Esophagus muscularis mucosa (tissue), 4 donors: ENCODE measurements at regions not wholly inside any gene's neighbourhood (a gene's known extent, or its start where the extent isn't known, plus 50 kb on each side); places are given as distances from the start of the nearest gene placed in this dataset.

Experiments
- DNase-seq: peaks from one replicate; pipeline ENCODE4 v3.0.0-alpha.2; 2017; ENCODE audit errors: extremely low spot score
- H3K27ac ChIP-seq, 4 donors: fragments of 200-600 bp; sonication (generic); replicated peaks in 1 of 4; 1 replicate in 3 of 4; 2 replicates in 1 of 4; pipeline ENCODE4 v1.5.1; 2016 to 2019; ENCODE audit warnings: mild to moderate bottlenecking in 1 of 4
- H3K27me3 ChIP-seq, 4 donors: fragments of 200-600 bp; sonication (generic); one replicate each; pipeline versions ENCODE4 v1.5.1 to v1.6.0; 2016 to 2019
- H3K36me3 ChIP-seq, 4 donors: fragments of 200-600 bp; sonication (generic); one replicate each; pipeline ENCODE4 v1.5.1; 2016 to 2019
- H3K4me1 ChIP-seq, 4 donors: fragments of 200-600 bp; sonication (generic); one replicate each; pipeline ENCODE4 v1.5.1; 2016 to 2019
- H3K4me3 ChIP-seq, 4 donors: fragments of 200-600 bp; sonication (generic); 1 replicate in 2 of 4; 2 replicates in 2 of 4; pipeline ENCODE4 v1.5.1; 2016 to 2019; ENCODE audit warnings: mild to moderate bottlenecking in 4 of 4, moderate library complexity in 1 of 4
- H3K9me3 ChIP-seq, 4 donors: fragments of 200-600 bp; sonication (generic); 1 replicate in 3 of 4; 2 replicates in 1 of 4; pipeline ENCODE4 v1.5.1; 2016 to 2019
- EP300 ChIP-seq: sonication (generic); formaldehyde crosslinking; IDR thresholded peaks from one replicate; pipeline ENCODE4 v1.6.1; 2017; ENCODE audit warnings: antibody characterized with exemption
- POLR2A ChIP-seq: fragments of 450-650 bp; IDR thresholded peaks from one replicate; pipeline ENCODE4 v1.6.1; 2017; ENCODE audit warnings: antibody characterized with exemption, moderate library complexity, mild to moderate bottlenecking, low read depth
- POLR2AphosphoS5 ChIP-seq, 2 donors: sonication (generic); formaldehyde crosslinking; IDR thresholded peaks; one replicate each; pipeline ENCODE4 v1.6.1; 2017; ENCODE audit warnings: antibody characterized with exemption in 2 of 2
- WGBS: methylation state at CpG from one replicate; pipeline ENCODE4 v1.1.5; 2018; 5-methylcytosine and 5-hydroxymethylcytosine counted together
- intact Hi-C: fragments of 100-400 bp; cut with DNase I; formaldehyde crosslinking; loops from one replicate; pipeline ENCODE4 v1.15.1; 2023
- TF ChIP-seq, protein P1 (sequence below), 3 experiments: fragments of 200-600 bp in 2 of 3; fragments of 450-650 bp in 1 of 3; sonication (generic) in 2 of 3; IDR thresholded peaks; one replicate each; pipeline ENCODE4 v1.5.1; 2017 to 2019; ENCODE audit warnings: antibody characterized with exemption in 3 of 3, mild to moderate bottlenecking in 2 of 3, moderate library complexity in 1 of 3

DNA sequence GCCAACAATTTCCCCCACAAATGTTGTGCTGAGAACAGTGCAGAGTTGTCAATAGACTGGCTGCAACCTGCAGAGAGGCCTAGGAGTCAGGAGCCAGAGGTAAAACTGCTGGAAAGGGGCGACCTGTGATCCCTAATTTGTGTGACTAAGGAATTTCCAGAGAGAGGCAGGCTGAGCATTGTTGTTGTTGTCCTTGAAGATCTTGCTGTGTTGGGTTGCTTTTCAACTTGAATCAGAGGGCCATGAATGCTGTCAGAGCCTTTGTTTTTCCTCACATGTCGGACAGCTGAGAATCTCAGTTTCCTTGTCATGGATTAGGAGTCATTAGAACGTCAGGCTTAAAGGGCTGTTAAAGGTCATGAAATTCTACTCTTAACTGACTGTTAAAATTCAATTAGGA is 134.6 kb upstream of the ASTN2 start:
- WGBS, result 25% methylated on average over 3 of the region's 3 CpGs
- intact Hi-C loops, result no loop called here

DNA sequence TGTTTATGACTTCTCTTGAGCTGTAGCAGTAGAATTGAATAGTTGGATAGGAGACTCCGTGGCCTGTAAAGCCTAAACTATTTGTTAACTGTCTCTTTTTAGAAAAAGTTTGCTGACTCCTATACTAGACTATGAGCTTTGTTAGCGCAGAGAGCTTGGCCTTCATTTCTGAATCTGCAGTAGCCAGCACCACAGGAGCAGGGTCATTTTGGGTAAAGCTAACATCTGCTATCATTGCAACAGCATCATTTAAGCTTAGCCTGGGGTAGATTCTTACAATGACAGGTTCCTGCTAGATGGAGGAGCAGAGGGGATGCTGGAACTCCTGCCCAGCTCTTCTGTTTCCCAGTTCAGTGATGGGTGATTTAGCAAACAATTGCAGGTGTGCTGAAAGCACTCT is 133.7 kb upstream of the ASTN2 start:
- intact Hi-C loops, result no loop called here
- Histone ChIP-seq H3K36me3 (no peaks in the 10 kb centered on the region), H3K4me3 (no peak overlapping the region), H3K4me1 (no peaks in the 10 kb centered on the region), H3K27ac (no peak overlapping the region), H3K27me3 (peaks cover 0 to 13% (median 0%) of the 10 kb centered on the region in 4 donors), H3K9me3 (no peaks in the 10 kb centered on the region)
- 80% methylated on average over 2 of the region's 2 CpGs for WGBS
- no peak for DNase-seq
- TF ChIP-seq POLR2A (no peak), POLR2AphosphoS5 (IDR thresholded peaks at IDR 0.05) (no peak), EP300 (no peak)
- TF ChIP-seq, protein P1, sequence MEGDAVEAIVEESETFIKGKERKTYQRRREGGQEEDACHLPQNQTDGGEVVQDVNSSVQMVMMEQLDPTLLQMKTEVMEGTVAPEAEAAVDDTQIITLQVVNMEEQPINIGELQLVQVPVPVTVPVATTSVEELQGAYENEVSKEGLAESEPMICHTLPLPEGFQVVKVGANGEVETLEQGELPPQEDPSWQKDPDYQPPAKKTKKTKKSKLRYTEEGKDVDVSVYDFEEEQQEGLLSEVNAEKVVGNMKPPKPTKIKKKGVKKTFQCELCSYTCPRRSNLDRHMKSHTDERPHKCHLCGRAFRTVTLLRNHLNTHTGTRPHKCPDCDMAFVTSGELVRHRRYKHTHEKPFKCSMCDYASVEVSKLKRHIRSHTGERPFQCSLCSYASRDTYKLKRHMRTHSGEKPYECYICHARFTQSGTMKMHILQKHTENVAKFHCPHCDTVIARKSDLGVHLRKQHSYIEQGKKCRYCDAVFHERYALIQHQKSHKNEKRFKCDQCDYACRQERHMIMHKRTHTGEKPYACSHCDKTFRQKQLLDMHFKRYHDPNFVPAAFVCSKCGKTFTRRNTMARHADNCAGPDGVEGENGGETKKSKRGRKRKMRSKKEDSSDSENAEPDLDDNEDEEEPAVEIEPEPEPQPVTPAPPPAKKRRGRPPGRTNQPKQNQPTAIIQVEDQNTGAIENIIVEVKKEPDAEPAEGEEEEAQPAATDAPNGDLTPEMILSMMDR (IDR thresholded peaks at IDR 0.05), result no peak

More for the DNA sequence above, 134.6 kb upstream of the ASTN2 start:
- no peak overlapping the region for H3K27ac ChIP-seq
- H3K36me3 ChIP-seq, result no peaks in the 10 kb centered on the region
- H3K4me1 ChIP-seq, result no peaks in the 10 kb centered on the region
- TF ChIP-seq POLR2A, result no peak
- TF ChIP-seq, protein P1 (IDR thresholded peaks at IDR 0.05), result no peak
- H3K4me3 ChIP-seq, result no peak overlapping the region
- no peak for DNase-seq
- no peaks in the 10 kb centered on the region for H3K9me3 ChIP-seq
- peaks cover 0 to 13% (median 0%) of the 10 kb centered on the region in 4 donors for H3K27me3 ChIP-seq

DNA sequence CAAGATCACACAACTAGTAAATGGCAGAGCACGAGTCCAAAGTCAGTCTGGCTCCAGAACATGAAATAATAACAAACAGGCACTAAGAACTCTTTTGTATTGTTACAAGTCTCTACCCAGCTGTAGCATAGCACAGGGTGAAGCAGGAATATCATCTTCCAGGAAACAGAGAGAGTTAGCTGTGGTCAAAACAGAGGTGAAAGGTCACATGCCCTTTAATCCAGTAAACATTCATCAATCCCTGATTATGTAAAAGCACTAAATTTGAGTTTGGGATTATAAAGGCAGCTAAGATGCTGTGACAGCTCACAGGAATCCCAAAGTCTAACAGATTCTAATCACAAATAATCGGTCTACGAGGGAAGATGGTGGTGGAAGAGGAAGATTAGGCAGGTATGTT is 133.0 kb upstream of the ASTN2 start:
- Histone ChIP-seq H3K27me3 (peaks cover 0 to 13% (median 0%) of the 10 kb centered on the region in 4 donors), H3K27ac (no peak overlapping the region), H3K4me3 (no peak overlapping the region), H3K4me1 (no peaks in the 10 kb centered on the region), H3K36me3 (no peaks in the 10 kb centered on the region), H3K9me3 (no peaks in the 10 kb centered on the region)
- WGBS, result 78% methylated on average over 3 of the region's 3 CpGs
- DNase-seq, result no peak
- TF ChIP-seq EP300 (no peak), POLR2AphosphoS5 (IDR thresholded peaks at IDR 0.05) (no peak), POLR2A (no peak)
- TF ChIP-seq, protein P1 (IDR thresholded peaks at IDR 0.05), result no peak
- intact Hi-C loops, result no loop called here

DNA sequence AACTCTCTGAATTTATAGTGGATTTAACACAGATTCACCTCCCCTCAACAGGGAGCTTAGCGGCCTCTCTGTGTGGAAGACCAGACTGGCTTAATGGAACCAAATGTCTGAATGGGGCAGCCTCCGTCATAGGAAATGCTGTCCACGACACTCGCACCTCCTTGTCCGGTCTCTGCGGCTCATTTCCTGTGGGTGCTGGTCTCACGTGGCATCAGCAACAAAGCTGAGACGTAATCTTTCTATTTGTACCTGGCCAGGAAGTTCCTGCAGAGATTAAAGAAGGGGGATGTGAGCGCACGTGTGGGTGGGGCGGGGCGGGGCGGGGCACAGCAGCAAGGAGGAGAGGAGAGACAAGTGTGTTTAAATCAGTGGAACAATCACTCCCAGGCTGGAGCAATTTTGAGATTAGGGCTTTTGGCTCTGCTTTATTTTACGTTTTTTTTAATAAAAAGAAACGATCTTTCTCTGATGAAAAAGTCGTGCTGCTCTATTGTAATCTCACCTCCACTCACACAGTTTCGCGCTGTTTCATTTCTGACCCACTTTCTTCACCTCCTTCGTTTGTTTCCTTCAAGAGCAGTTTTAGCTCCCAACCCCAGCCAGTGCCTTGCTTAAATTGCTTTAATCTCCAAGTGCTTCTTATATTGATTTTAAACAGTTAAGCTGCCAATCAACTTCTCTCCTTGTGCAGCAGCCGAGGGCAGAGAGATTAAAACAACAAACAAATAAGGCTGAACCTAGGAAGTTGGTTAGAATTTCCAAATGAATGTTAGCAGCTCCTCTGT is 132.2 kb upstream of the ASTN2 start:
- TF ChIP-seq POLR2AphosphoS5 (IDR thresholded peaks at IDR 0.05) (no peak), EP300 (no peak)
- TF ChIP-seq, protein P1 (IDR thresholded peaks at IDR 0.05), result no peak
- DNase-seq, result no peak
- H3K4me3 ChIP-seq, result peak overlapping the region in 1 of 4 donors; percentile 16
- no peaks in the 10 kb centered on the region for H3K4me1 ChIP-seq
- no peaks in the 10 kb centered on the region for H3K36me3 ChIP-seq
- H3K27me3 ChIP-seq, result peaks cover 0 to 6% (median 0%) of the 10 kb centered on the region in 4 donors
- WGBS, result 36% methylated on average over 20 of the region's 20 CpGs
- no peak overlapping the region for H3K27ac ChIP-seq
- intact Hi-C loops, result no loop called here
- no peaks in the 10 kb centered on the region for H3K9me3 ChIP-seq

DNA sequence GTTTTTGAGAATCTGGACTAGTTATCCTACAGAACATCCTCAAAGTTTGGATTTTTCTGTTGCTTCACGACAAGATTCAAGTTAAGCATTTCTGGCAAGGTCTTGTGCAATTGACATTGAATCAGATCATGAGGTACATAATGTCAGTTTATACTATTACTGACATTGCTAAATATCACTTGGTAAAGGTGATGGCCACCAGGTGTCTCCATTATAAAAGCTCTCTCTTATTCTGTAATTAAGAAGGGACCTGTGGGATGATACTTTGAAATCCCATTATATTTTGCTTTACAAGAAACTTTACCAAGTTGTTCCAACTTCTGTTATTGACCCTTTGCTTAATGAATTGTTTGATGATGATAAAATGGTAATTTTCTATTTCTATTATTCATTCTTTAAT is 131.0 kb upstream of the ASTN2 start:
- H3K27me3 ChIP-seq, result no peaks in the 10 kb centered on the region
- no peak for DNase-seq
- intact Hi-C loops, result no loop called here
- WGBS, result 57% methylated on average over 1 of the region's 1 CpG
- H3K27ac ChIP-seq, result no peak overlapping the region
- no peaks in the 10 kb centered on the region for H3K36me3 ChIP-seq
- no peak overlapping the region for H3K4me3 ChIP-seq
- H3K4me1 ChIP-seq, result no peaks in the 10 kb centered on the region
- TF ChIP-seq POLR2A, result no peak
- no peak for TF ChIP-seq EP300
- TF ChIP-seq, protein P1 (IDR thresholded peaks at IDR 0.05), result no peak
- no peak for TF ChIP-seq POLR2AphosphoS5 (IDR thresholded peaks at IDR 0.05)
- H3K9me3 ChIP-seq, result no peaks in the 10 kb centered on the region
